ENCODE measurements at regions not wholly inside any gene's neighbourhood (a gene's known extent, or its start where the extent isn't known, plus 50 kb on each side); places are given as distances from the start of the nearest gene placed in this dataset.

- DNase-seq (ENCODE audit: low read depth) = no peak
These were observed 133.9 kb upstream of the TPK1 start for GRCh38 chr7:144969787-144970186.

DNA sequence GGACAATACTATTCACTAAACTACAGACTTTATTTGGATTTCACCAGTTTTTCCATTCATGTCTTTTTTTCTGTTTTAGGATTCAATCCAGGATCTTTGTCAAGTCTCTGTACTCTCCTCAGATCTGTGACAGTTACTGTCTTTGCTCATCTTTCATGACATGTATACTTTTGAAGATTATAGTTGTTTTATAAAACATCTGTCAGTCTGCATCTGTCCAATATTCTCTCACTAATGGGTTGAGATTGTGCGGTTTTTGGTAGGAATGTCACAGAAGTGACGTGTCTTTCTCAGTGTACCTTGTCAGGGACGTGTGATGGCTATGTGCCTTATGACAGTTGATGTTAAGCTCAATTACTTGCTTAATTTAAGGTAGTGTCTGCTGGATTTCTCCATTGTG is 124.9 kb upstream of the TPK1 start:
- no peak for DNase-seq (ENCODE audit: low read depth)

GRCh38 chr7:144957998-144958397 is 122.1 kb upstream of the TPK1 start:
- no peak for DNase-seq (ENCODE audit: low read depth)

DNA sequence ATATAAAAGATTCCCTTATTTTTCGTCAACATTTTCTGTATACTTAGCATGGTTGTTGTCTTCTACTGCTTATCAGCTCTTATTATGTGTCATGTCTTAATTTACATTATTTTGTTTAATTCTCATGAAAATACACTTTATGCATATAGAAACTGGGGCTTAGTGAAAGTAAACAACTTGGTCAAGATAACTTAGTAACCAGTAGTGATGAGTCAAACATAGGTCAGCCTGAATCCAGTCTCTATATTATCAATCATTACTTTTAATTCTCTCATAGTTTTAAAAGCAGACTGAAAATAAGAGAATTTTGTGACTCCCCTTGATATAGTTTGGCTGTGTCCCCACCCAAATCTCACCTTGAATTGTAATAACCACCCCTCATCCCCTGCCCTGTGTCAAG is 119.6 kb upstream of the TPK1 start:
- no peak for DNase-seq (ENCODE audit: low read depth)

GRCh38 chr7:144941127-144941526 is 105.3 kb upstream of the TPK1 start:
- DNase-seq (ENCODE audit: low read depth) = no peak

GRCh38 chr7:144937199-144937598 is 101.3 kb upstream of the TPK1 start:
- no peak for DNase-seq (ENCODE audit: low read depth)

DNA sequence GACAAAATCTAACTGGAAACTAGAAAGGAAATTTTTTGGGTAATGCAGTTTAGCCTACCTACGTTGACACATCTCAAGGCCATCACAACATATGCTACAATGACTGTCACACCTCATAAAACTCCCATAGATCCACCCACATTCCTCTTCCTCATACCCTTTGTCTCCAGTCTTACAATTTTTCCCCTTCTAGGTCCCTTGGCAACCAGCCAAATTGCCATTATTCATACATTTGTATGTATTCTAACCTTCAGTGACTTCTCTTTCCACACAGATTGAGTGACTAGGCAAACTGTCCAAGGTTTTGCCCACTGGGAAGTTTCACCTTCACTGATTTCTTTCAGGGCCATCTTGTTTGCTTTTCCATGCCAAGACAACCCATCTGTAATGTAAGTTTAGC is 100.5 kb upstream of the TPK1 start:
- no peak for DNase-seq (ENCODE audit: low read depth)

DNA sequence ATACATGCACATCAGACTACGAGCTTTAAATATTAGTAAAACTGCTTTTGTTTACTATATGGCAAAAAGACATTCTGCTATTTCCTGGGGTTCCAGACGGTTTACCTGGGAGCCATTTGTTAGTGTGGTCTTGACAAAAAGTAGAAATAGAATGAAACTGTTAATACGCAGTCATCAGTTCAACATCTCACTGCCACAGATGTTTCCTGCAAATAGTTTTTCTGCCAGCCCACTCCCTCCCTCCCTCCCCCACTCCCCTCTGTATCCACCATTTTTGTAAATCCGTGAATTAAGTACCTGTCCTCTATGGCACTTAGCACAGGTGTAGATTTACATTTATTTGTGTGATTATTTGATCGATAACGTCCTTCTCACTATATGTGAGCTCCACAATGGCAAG is 74.6 kb upstream of the TPK1 start:
- no peak for DNase-seq (ENCODE audit: low read depth)

- DNase-seq (ENCODE audit: low read depth) = no peak
These were observed 73.2 kb upstream of the TPK1 start for GRCh38 chr7:144908943-144909556.

GRCh38 chr7:144908324-144908723 is 72.5 kb upstream of the TPK1 start:
- DNase-seq (ENCODE audit: low read depth) = no peak

- DNase-seq (ENCODE audit: low read depth) = no peak
These were observed 71.7 kb upstream of the TPK1 start for GRCh38 chr7:144907577-144907976.

DNA sequence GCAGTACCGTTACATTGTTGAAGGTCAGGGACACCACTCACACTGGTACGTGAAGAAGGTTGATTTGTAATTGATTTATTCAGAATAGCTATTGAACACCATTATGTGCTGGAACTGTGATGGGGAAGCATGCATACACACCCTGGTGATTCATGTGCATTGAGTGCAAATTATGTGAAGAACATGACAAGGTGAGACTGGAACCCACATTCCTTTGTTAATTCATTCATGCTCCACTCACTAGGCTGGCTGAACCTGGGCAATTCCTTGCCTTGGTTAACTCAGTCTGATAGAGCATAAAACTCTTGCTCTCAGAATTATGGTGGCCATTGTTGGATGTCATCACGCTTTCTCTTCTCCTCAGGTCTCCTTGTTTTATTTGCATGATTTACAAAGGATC is 67.3 kb upstream of the TPK1 start:
- DNase-seq (ENCODE audit: low read depth) = no peak

DNA sequence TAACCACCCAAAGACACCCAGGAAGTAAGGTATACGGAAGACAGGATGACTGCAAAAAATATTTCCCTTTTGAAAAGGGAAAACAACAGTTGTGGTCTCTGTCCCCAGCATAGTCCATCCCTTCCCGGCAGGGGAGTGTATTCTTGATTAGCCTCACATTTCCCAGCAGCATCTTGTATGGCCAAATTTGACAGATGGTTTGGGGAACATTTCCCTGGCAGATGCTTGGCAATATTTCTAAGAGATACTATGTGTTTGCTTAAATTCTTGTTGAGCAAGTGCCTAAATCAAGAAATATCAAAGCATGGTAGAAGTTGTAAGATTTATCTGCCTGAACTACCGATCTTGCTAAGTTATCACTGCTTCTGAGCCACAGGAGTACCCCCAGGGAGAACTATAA is 56.9 kb upstream of the TPK1 start:
- DNase-seq (ENCODE audit: low read depth) = no peak
